Left forelimb (tissue), 1 donor: ENCODE measurements at regions not wholly inside any gene's neighbourhood (a gene's known extent, or its start where the extent isn't known, plus 50 kb on each side); places are given as distances from the start of the nearest gene placed in this dataset.
"Not testable (repeated sequence)": the region's sequence is repeated elsewhere in the genome, so short reads cannot be mapped to it uniquely, and the experiment has no call there.

Source experiments
- DNase-seq: peaks from one replicate; pipeline ENCODE4 v3.0.0-alpha.2; 2018; ENCODE audit warnings: low spot score

GRCh38 chr7:110386006-110386405 is 704.9 kb upstream of the LRRN3 start:
- DNase-seq = no peak

DNA sequence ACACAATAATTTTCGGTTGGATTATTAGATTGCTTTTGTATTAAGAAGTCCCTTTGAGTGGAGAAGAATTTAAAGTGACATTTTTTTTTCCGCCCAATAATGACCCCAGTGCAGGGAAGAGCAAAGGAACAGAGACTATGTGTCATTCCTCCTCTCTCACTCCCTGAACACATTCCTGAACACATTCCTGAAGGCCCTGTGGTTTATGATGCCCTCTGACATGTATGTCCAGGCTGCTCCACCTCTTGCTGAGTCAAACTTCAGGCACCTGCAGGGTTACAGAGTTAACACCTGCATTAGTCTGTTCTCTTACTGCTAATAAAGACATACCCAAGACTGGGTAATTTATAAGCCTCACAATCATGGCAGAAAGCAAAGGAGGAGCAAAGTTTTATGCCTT is 704.0 kb upstream of the LRRN3 start:
- DNase-seq = no peak

- no peak for DNase-seq
Observed at GRCh38 chr7:110387689-110388088, 703.2 kb upstream of the LRRN3 start.

- no peak for DNase-seq
Observed at GRCh38 chr7:110388457-110388856, 702.5 kb upstream of the LRRN3 start.

- DNase-seq = no peak
Observed at GRCh38 chr7:110396021-110396420, 694.9 kb upstream of the LRRN3 start.

DNA sequence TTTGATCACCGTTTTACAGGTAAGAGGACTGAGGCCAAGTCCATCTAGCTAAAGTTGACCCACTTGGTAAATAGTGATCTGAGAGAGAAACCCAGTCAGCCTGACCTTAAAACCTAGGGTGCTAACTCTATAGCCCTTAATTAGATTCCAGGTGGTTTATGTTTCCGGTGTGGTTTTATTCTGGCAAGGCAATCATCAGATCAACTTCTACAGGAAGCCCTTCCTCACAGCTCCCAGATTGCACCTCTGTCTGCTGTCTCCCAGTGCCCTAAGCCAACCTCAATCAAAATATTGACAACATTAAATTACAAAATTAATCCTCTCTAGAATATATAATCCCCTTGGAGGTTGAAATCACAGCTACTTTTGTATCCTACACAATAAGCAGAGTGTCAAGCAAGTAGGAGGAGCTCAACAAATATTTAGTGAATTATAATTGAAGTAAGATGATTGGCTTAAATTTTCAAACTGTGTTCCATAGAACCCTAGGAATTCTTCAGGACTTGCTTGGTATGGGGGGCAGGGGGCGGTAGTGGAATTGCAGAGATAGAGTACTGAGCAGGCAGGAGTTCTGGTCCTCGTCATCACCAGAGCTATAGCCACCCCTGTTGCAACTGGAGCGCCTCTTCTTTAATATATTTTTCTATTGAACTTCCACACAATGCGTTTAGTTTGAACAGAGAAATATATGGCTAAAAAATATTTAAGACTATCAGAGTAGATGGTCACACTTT is 692.8 kb upstream of the LRRN3 start:
- DNase-seq = no peak

DNA sequence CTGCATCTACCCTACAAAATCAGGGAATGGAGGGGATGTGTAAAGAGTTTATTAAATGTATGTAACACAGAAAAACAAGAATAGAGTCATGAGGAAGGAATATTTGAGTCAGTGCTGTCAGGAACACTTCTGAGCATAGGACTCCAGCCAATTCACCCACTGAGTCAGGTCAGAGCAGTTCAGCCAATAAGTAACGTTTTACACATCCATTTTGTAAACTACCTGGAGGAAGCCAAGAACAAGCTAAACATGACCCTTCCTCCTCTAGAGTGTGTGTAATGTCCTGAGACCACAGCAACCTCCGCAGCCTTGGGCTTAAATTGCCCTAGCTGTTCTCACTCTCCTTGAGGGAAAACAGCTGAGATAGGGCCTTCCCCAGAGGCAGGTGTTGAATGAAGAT is 691.5 kb upstream of the LRRN3 start:
- DNase-seq = no peak

DNA sequence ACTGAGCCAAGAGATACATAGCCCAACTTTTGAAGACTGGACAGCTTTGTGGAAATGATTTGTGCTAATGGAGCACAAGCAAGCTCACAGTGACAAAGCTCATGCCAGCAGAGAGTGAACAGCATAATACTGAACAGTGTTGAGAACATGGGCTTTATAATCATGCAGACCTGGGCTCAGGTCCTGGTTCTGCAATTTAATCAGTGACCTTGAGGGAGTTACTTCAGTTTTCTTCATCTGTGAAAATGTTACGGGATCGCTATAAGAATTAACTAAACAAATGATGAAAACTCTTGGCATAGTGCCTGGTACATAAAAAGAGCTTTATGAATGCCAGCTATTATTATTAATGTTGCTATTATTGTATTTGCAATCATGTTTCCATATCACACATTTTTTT is 690.5 kb upstream of the LRRN3 start:
- no peak for DNase-seq

- no peak for DNase-seq
Observed at GRCh38 chr7:110407242-110407641, 683.7 kb upstream of the LRRN3 start.

DNA sequence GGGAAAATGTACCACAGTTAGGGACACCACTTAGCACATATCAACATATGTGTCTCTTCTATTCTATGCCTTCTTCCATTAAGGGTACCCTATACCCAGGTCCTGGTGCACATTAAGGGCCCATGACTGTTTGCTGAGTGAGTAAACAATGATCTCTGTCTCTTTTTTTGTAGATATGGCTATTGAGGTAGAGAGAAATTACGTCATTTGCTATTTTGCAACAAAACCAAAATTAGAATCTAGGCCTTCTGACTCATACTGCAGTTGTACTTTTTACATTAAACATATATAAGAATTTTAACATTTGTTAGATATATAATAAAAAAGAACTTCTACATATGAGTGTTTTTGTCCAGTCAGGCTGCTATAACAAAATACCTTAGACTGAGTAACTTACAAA is 683.2 kb upstream of the LRRN3 start:
- DNase-seq = no peak

DNA sequence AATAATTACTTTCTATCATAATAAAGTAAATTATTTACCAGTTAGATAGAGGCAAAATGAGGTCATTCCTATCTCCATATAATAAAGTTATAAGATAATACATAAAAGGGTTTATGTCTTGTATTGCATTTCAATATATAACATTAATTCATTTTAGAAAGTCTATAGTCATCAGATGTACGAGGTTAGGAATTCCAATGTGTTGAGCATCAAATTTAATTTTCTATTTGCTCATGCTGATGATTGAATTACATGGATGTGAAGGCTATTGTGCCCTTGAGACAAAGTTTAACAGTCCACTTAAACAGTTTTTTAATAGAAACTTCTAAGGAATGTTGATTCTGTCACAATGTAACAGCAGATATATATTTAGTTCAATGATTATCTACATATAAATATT is 678.3 kb upstream of the LRRN3 start:
- DNase-seq = no peak

GRCh38 chr7:110413038-110413437 is 677.9 kb upstream of the LRRN3 start:
- DNase-seq = no peak

DNA sequence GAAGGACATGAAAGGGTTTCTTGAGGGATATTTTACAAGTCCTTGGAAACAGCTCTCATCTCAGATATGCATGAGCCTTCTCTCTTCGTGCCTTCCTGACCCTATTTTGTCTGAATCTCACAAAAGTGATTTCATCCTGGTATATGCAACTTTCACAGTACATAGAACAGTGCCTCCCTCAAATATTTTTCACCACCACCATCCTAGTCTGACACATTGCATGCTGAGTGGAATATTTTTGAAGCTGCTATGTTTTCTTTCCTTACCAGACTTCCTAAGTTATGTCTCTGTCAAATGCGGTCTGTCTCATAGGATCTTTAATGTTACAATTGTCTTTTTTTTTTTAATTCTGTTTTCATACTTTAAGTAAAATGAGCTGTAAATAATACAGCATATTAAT is 673.3 kb upstream of the LRRN3 start:
- DNase-seq = no peak

DNA sequence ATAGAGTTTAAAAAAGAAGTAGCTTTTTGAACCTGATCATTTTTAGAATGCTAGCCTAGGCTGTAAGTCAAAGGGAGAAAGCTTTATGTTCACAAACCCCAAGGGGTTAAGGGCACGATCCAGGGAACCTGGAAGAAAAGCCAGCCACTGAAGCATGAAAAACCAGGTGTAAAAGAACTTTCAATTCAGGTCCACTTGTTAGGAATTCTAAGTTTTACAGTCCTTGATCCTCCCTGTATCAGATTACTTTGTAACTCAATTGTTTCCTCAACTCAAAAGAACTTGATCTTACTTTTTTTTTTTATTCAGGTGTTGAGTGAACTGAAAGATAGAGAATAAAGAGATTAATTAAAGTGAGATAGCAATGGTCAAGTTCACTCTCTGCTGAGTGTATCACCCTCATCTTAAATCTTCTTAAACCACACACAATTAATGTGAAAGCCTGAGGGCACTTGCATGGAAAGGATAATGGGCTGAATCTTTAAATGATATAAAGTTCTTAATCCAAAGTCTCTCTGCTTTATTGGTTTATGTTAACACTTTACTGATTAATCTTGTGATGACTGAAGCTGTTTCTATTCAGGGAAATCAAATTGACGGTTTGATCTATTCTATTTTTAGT is 672.2 kb upstream of the LRRN3 start:
- no peak for DNase-seq

DNA sequence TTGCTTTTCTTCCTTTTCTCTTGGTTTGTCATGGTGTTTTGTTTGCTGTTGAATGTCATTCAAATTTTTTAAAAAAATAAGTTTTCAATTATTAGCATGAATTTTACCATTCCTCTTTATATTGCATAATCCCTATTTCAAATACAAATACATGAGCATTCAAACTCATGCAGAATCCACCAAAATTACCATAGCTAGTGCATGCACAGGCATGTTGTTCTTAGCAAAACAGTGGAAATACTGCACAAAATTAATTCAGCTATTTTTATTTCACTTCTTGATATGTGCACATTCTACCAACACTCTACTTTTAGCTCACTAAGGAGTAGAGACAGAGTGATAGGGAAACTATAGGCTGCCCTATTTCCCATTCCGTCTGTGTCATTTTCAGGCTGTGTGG is 670.1 kb upstream of the LRRN3 start:
- DNase-seq = no peak

DNA sequence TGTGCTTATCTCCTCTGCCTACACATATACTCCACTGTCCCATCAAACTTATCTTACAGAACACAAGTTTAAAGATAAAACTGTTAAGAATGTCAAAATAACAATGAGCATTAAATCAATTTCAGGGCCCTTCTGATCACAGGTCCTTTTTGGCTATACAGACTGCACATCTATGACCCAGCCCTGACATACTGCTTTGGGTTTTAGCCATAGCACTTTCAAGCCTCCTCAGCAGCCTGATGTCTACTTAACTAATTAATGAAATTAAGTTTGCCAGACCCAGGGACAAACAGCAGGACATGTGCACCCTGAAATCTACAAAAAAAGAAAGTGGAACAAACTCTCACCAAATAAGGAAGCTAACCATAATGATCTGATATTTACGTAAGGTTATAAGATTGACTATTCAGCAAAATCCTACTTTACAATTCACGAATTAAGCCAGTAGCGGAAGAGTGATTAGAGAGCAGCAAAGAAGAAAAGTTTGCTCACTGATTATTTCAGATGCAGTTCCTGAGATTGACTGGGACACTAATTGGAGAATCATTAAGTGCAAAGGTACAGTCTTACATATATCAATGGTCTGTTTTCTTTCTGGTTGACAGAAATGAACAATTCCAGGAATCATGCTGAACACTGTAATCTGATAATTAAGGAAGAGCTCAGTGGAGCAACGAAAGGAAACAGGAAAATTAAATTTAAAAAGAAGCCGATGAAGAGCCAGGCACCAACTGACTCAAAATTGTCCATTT is 669.3 kb upstream of the LRRN3 start:
- DNase-seq = no peak

DNA sequence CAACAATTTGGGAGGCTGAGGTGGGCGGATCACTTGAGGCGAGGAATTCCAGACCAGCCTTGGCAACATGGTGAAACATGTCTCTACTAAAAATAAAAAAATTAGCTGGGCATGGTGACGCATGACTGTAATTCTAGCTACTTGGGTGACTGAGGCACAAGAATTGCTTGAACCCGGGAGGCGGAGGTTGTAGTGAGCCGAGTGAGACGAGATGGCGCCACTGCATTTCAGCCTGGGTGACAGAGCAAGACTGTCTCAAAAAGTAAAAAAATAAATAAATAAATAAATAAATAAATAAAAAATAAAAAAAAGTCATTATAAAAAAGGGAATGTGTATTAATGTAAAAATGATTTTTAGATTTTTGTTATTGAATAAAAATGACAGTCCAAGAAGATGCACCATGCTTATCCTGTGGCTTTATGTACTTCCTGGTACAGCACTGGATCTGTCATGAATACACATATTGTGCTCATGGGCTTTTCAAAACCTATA is 658.8 kb upstream of the LRRN3 start:
- no peak for DNase-seq

DNA sequence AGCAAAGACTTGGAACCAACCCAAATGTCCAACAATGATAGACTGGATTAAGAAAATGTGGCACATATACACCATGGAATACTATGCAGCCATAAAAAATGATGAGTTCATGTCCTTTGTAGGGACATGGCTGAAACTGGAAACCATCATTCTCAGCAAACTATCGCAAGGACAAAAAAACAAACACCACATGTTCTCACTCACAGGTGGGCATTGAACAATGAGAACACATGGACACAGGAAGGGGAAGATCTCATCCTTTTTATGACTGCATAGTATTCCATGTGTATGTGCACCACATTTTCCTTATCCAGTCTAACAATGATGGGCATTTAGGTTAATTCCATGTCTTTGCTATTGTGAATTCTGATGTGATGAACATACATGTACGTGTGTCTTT is 652.0 kb upstream of the LRRN3 start:
- not testable (repeated sequence) for DNase-seq

DNA sequence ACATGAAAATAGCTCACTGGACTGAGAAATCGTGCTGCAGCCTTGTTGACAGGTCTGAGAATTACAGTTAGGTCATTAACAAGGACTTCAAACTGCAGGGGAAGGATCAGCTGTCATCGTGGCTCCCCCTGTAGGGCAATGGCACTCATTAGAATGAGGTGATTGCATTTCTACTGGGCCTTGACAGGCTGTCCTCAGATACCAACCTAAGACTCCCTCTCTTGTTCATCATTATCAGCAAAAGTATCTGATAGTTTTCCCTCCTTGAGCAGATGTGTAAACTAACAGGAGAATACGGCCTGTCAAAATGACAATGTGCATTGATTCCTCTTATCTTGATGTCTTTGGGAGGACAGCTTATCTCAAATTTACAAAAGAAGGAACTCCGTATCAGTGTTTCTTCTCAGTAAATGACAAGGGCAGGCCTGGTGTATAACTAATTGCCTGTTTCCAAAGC is 648.5 kb upstream of the LRRN3 start:
- no peak for DNase-seq

- no peak for DNase-seq
Observed at GRCh38 chr7:110446658-110447057, 644.3 kb upstream of the LRRN3 start.

GRCh38 chr7:110448918-110449317 is 642.0 kb upstream of the LRRN3 start:
- DNase-seq = no peak

GRCh38 chr7:110454713-110455112 is 636.2 kb upstream of the LRRN3 start:
- no peak for DNase-seq

- no peak for DNase-seq
Observed at GRCh38 chr7:110461621-110462020, 629.3 kb upstream of the LRRN3 start.
